ENCODE measurements at regions not wholly inside any gene's neighbourhood (a gene's known extent, or its start where the extent isn't known, plus 50 kb on each side); places are given as distances from the start of the nearest gene placed in this dataset.

DNA sequence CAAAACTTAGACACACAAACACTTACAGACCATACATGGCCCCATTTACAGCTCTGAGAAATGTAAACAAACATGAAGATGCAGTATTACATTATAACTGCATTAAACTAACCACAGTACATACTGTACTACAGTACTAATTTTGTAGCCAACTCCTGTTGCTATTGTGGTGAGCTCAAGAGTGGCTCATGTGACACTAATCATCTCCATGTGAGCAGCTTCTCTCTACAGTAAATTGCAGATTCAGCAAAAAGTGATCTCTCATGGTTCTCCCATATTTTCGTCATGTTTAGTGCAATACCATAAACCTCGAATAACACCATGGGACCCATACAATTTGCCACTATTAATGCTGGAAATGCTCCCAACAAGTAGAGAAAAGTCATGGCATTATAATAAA, 860.4 kb downstream of the EPHA7 start:
- H3K18ac ChIP-seq (ENCODE audit: extremely low read depth, low read length), result no peak overlapping the region
- H2AFZ ChIP-seq (ENCODE audit: low read length), result no peak overlapping the region
- no peak for TF ChIP-seq CBX8 (IDR thresholded peaks at IDR 0.05; ENCODE audit: borderline replicate concordance, low read depth, low read length)
- TF ChIP-seq GABPA (IDR thresholded peaks at IDR 0.05; ENCODE audit: borderline replicate concordance, insufficient read depth, low read length), result no peak
- peak; percentile 79 for TF ChIP-seq MAFK (IDR thresholded peaks at IDR 0.05; ENCODE audit: low read depth, low read length)
- no peak for TF ChIP-seq CHD1 (IDR thresholded peaks at IDR 0.05; ENCODE audit: low read depth, low read length)
- H2BK120ac ChIP-seq (replicated peaks; ENCODE audit: low read depth, low read length), result no peak overlapping the region
- no peaks in the 10 kb centered on the region for H3K36me3 ChIP-seq (ENCODE audit: control insufficient read depth in 2 of 4, insufficient read depth in 4 of 4, low read length in 3 of 4)
- no peaks in the 10 kb centered on the region; a peak in 1 of 7 replicates for H3K4me1 ChIP-seq (replicated peaks in 1 of 4; ENCODE audit: control insufficient read depth in 3 of 4, insufficient read depth in 4 of 4, low read length in 3 of 4)
- no peak overlapping the region for H4K91ac ChIP-seq (replicated peaks; ENCODE audit: insufficient read length, low read length)
- H4K5ac ChIP-seq (ENCODE audit: insufficient read length, low read depth, low read length), result no peak overlapping the region
- H3K14ac ChIP-seq (ENCODE audit: insufficient read length), result no peak overlapping the region
- no peak overlapping the region for H2BK15ac ChIP-seq (ENCODE audit: low read length)
- no peaks in the 10 kb centered on the region for H3K79me1 ChIP-seq (ENCODE audit: low read depth, low read length)
- H3K9ac ChIP-seq (replicated peaks in 1 of 4; ENCODE audit: extremely low read depth in 1 of 4, low read depth in 3 of 4, low read length in 3 of 4), result no peak overlapping the region
- no peak overlapping the region for H2BK20ac ChIP-seq (ENCODE audit: low read length)
- no peak overlapping the region for H3K4me3 ChIP-seq (ENCODE audit: extremely low read depth in 1 of 4, insufficient read depth in 2 of 4, low read depth in 3 of 4, low read length in 4 of 4)
- no peak overlapping the region for H3K23ac ChIP-seq (ENCODE audit: insufficient read length)
- no peak overlapping the region for H4K8ac ChIP-seq (ENCODE audit: extremely low read depth, insufficient read depth, low read length)
- no peak for FAIRE-seq
- POLR2A ChIA-PET (ENCODE audit: partially characterized antibody), result no interaction called here
- CTCF ChIA-PET (ENCODE audit: partially characterized antibody), result no interaction called here
- no peak overlapping the region for H3K56ac ChIP-seq (replicated peaks; ENCODE audit: insufficient read length, low read depth, low read length)
- H2BK12ac ChIP-seq (ENCODE audit: low read depth, low read length), result no peak overlapping the region
- no peak for DNase-seq (ENCODE audit: low read depth in 1 of 2, low spot score in 2 of 2)
- H4K20me1 ChIP-seq (replicated peaks in 1 of 2; ENCODE audit: control insufficient read depth in 1 of 2, insufficient read depth in 2 of 2, low read length in 2 of 2), result no peaks in the 10 kb centered on the region
- no peak overlapping the region for H3K4me2 ChIP-seq (ENCODE audit: insufficient read depth in 1 of 2, low read depth in 2 of 2, low read length in 2 of 2)
- H3K9me3 ChIP-seq (ENCODE audit: insufficient read depth in 2 of 2, low read depth in 1 of 2, low read length in 1 of 2), result no peaks in the 10 kb centered on the region
- no peaks in the 10 kb centered on the region for H3K27me3 ChIP-seq (replicated peaks in 1 of 4; ENCODE audit: control insufficient read depth in 3 of 4, extremely low read depth in 1 of 4, insufficient read depth in 3 of 4, low read length in 3 of 4)
- H3K79me2 ChIP-seq (ENCODE audit: control insufficient read depth in 1 of 2, insufficient read depth in 2 of 2, low read length in 2 of 2), result no peaks in the 10 kb centered on the region
- 93% methylated on average over 2 of the region's 2 CpGs; no CpG with 5 or more reads in 1 of the 2 experiments for WGBS, 2 experiments (ENCODE audit: extremely low coverage in 1 of 2, insufficient coverage in 1 of 2, insufficient read length in 1 of 2, insufficient replicate concordance in 2 of 2, low coverage in 1 of 2, low lambda C conversion rate in 2 of 2, missing lambda C conversion rate in 1 of 2)
- no peaks in the 10 kb centered on the region for H3K23me2 ChIP-seq (ENCODE audit: low read depth, low read length)
- H3K27ac ChIP-seq (ENCODE audit: low read depth, low read length), result no peak overlapping the region
- no peak overlapping the region for H3K4ac ChIP-seq (replicated peaks; ENCODE audit: insufficient read length, low read depth, low read length)
- no peak overlapping the region for H2AK5ac ChIP-seq (ENCODE audit: low read depth, low read length)
- H2BK5ac ChIP-seq (ENCODE audit: low read depth, low read length), result no peak overlapping the region

Measured in H1 (cell line).